B cell (primary cell): ENCODE measurements at regions not wholly inside any gene's neighbourhood (a gene's known extent, or its start where the extent isn't known, plus 50 kb on each side); places are given as distances from the start of the nearest gene placed in this dataset.

Source experiments
- ATAC-seq: fragments of 200-7000 bp; cut with Tn5 transposase; one replicate; pipeline ENCODE4 v1.10.0; 2021; ENCODE audit warnings: low read depth, mild to moderate bottlenecking, moderate number of reproducible peaks, moderate library complexity
- CTCF ChIA-PET: fragments of 350-600 bp; sonication (Branson Sonifier 250); formaldehyde crosslinking; loops from one replicate; lab custom pipeline; 2021; ENCODE audit warnings: antibody characterized with exemption, inconsistent platforms; lab: Charles Lee
- POLR2A ChIA-PET: fragments of 350-600 bp; sonication (Branson Sonifier 250); formaldehyde crosslinking; loops from one replicate; lab custom pipeline; 2021; ENCODE audit warnings: antibody characterized with exemption; lab: Charles Lee
- DNase-seq: peaks from one replicate; pipeline ENCODE4 v3.0.0; 2013
- H2AFZ ChIP-seq: 2 replicates; pipeline ENCODE4 v1.6.1; 2012; ENCODE audit warnings: mild to moderate bottlenecking, low read depth, low read length; ENCODE audit not compliant: insufficient read depth, poor library complexity, severe bottlenecking
- H3K27ac ChIP-seq, 2 donors: 1 replicate in 1 of 2; 2 replicates in 1 of 2; pipeline ENCODE4 v1.5.1; 2012 to 2013; ENCODE audit warnings: low read length in 2 of 2, mild to moderate bottlenecking in 2 of 2, moderate library complexity in 1 of 2
- H3K27me3 ChIP-seq, 4 experiments: fragments of 200-600 bp in 1 of 4; sonication (generic) in 1 of 4; replicated peaks in 1 of 4; 1 replicate in 2 of 4; 2 replicates in 2 of 4; pipeline versions ENCODE4 v1.6.1 to v1.7.0; 2013 to 2016; ENCODE audit warnings: low read length in 3 of 4, mild to moderate bottlenecking in 2 of 4, mixed read lengths in 1 of 4, moderate library complexity in 1 of 4; ENCODE audit not compliant: insufficient read depth in 4 of 4, control insufficient read depth in 3 of 4; ENCODE audit errors: control extremely low read depth in 1 of 4
- H3K36me3 ChIP-seq, 2 experiments: replicated peaks in 1 of 2; 1 replicate in 1 of 2; 2 replicates in 1 of 2; pipeline versions ENCODE4 v1.6.1 to v1.7.1; 2013; ENCODE audit warnings: low read length in 1 of 2; ENCODE audit not compliant: insufficient read depth in 2 of 2, control insufficient read depth in 1 of 2; ENCODE audit errors: control extremely low read depth in 1 of 2, extremely low read depth in 1 of 2
- H3K4me1 ChIP-seq, 2 donors: fragments of 200-600 bp in 1 of 2; sonication (generic) in 1 of 2; 1 replicate in 1 of 2; 2 replicates in 1 of 2; pipeline versions ENCODE4 v1.5.1 to v1.6.1; 2013 to 2017; ENCODE audit warnings: low read length in 2 of 2; ENCODE audit not compliant: control insufficient read depth in 2 of 2, insufficient read depth in 2 of 2
- H3K4me2 ChIP-seq: replicated peaks from 2 replicates; pipeline ENCODE3; 2012; ENCODE audit warnings: mild to moderate bottlenecking, low read depth, low read length; ENCODE audit not compliant: poor library complexity, severe bottlenecking
- H3K4me3 ChIP-seq, 5 experiments: fragments of 200-600 bp in 1 of 5; sonication (generic) in 1 of 5; 1 replicate in 3 of 5; 2 replicates in 2 of 5; pipeline versions ENCODE4 v1.5.1 to v1.7.0; 2011 to 2016; ENCODE audit warnings: low read length in 4 of 5, mild to moderate bottlenecking in 4 of 5, low read depth in 2 of 5, control low read depth in 1 of 5, moderate library complexity in 1 of 5; ENCODE audit not compliant: insufficient read depth in 1 of 5; ENCODE audit errors: control extremely low read depth in 1 of 5, extremely low read depth in 1 of 5
- H3K79me2 ChIP-seq: fragments of 200-600 bp; sonication (generic); one replicate; pipeline ENCODE4 v1.6.0; 2016; ENCODE audit warnings: low read length; ENCODE audit not compliant: control insufficient read depth, insufficient read depth
- H3K9ac ChIP-seq: fragments of 200-600 bp; sonication (generic); 2 replicates; pipeline ENCODE4 v1.6.1; 2017; ENCODE audit warnings: mild to moderate bottlenecking, low read length, moderate library complexity
- H3K9me3 ChIP-seq, 3 donors: one replicate each; pipeline versions ENCODE4 v1.6.1 to v1.7.1; 2013; ENCODE audit warnings: low read length in 2 of 3; ENCODE audit not compliant: control insufficient read depth in 2 of 3, insufficient read depth in 1 of 3; ENCODE audit errors: control extremely low read depth in 1 of 3
- H4K20me1 ChIP-seq: 2 replicates; pipeline ENCODE4 v1.6.0; 2012; ENCODE audit warnings: mild to moderate bottlenecking, low read length; ENCODE audit not compliant: insufficient read depth, control insufficient read depth, poor library complexity, severe bottlenecking
- H3K27ac Mint-ChIP-seq: one replicate; pipeline ENCODE4 v1.8.0; 2021; ENCODE audit warnings: mixed read lengths
- H3K27me3 Mint-ChIP-seq: one replicate; pipeline ENCODE4 v1.8.0; 2021; ENCODE audit warnings: mixed read lengths
- H3K4me1 Mint-ChIP-seq: one replicate; pipeline ENCODE4 v1.8.0; 2021; ENCODE audit warnings: mixed read lengths
- H3K4me3 Mint-ChIP-seq: one replicate; pipeline ENCODE4 v1.8.0; 2021; ENCODE audit warnings: mixed read lengths
- H3K9me3 Mint-ChIP-seq: one replicate; pipeline ENCODE4 v1.8.0; 2022; ENCODE audit warnings: mixed read lengths; ENCODE audit not compliant: insufficient read depth
- EZH2 ChIP-seq: IDR thresholded peaks from 2 replicates; pipeline ENCODE4 v1.6.1; 2012; ENCODE audit warnings: borderline replicate concordance, low read depth, mild to moderate bottlenecking, moderate library complexity, low read length; ENCODE audit not compliant: insufficient read depth, poor library complexity, severe bottlenecking
- WGBS: methylation state at CpG from one replicate; pipeline ENCODE4 v1.1.5; 2013; ENCODE audit warnings: missing lambda C conversion rate; ENCODE audit not compliant: insufficient coverage; 5-methylcytosine and 5-hydroxymethylcytosine counted together
- intact Hi-C: fragments of 100-400 bp; cut with micrococcal nuclease; formaldehyde crosslinking; loops from one replicate; pipeline ENCODE4 v1.10.0; 2022
- TF ChIP-seq, protein P1 (sequence below): fragments of 200-600 bp; IDR thresholded peaks from one replicate; pipeline ENCODE4 v1.8.0; 2022; ENCODE audit warnings: antibody characterized with exemption, mild to moderate bottlenecking

DNA sequence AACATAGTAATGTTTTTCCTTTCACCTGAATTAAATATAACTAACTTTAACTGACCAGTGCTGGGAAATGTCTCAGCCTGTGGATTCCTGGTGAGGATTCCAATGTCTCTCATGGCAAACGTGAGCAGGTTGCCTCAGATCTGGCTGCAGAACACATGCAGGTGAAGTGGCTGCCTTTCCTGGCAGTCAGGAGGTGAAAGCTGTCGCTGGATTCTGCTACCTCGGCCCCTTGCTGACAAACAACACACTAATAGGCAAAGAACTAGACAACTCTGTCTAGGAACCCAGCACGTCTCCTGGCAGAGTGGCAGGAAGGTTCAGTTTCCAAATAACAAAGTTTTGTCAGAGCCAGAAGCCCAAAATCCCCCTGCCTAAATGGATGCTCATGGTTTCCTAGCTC lies 400.8 kb upstream of the PPP2R3A start:
- no peaks in the 10 kb centered on the region for H3K4me1 ChIP-seq
- intact Hi-C loops, result no loop called here
- ChIA-PET POLR2A (no interaction called here), CTCF (no interaction called here)
- DNase-seq, result no peak
- no peak overlapping the region for H3K9ac ChIP-seq
- H3K9me3 ChIP-seq, result no peaks in the 10 kb centered on the region
- H3K27ac ChIP-seq, result no peak overlapping the region
- Mint-ChIP-seq H3K9me3 (no peaks in the 10 kb centered on the region), H3K4me3 (no peak overlapping the region), H3K27me3 (peaks cover 4% of the 10 kb centered on the region), H3K27ac (no peak overlapping the region), H3K4me1 (no peaks in the 10 kb centered on the region)
- H3K4me2 ChIP-seq, result no peak overlapping the region
- WGBS, result 64% methylated on average over 4 of the region's 4 CpGs
- TF ChIP-seq, protein P1, sequence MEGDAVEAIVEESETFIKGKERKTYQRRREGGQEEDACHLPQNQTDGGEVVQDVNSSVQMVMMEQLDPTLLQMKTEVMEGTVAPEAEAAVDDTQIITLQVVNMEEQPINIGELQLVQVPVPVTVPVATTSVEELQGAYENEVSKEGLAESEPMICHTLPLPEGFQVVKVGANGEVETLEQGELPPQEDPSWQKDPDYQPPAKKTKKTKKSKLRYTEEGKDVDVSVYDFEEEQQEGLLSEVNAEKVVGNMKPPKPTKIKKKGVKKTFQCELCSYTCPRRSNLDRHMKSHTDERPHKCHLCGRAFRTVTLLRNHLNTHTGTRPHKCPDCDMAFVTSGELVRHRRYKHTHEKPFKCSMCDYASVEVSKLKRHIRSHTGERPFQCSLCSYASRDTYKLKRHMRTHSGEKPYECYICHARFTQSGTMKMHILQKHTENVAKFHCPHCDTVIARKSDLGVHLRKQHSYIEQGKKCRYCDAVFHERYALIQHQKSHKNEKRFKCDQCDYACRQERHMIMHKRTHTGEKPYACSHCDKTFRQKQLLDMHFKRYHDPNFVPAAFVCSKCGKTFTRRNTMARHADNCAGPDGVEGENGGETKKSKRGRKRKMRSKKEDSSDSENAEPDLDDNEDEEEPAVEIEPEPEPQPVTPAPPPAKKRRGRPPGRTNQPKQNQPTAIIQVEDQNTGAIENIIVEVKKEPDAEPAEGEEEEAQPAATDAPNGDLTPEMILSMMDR, result no peak
- no peak for TF ChIP-seq EZH2
- no peaks in the 10 kb centered on the region for H4K20me1 ChIP-seq
- no peak for ATAC-seq
- H3K79me2 ChIP-seq, result no peaks in the 10 kb centered on the region
- no peaks in the 10 kb centered on the region for H3K36me3 ChIP-seq
- no peak overlapping the region for H2AFZ ChIP-seq
- no peaks in the 10 kb centered on the region for H3K27me3 ChIP-seq
- no peak overlapping the region for H3K4me3 ChIP-seq

DNA sequence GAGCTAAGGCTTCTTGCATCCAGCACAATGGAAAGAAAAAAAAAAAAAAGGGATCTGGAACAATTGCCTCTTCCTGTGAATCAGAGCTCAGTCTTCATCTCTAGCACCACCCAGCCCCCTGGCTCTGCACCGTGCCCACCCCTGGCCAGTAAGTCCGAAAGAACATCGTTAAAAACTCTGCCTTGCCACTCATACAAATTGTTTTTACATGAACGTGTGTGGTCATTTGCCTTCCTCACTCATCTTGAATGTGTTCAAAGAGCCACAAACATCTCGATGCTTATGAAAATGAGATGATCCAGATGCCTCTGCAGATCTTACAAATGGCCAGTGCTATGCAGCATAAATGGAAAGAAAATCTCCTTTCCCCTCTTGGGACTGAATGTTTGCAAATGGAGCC lies 400.0 kb upstream of the PPP2R3A start:
- Mint-ChIP-seq H3K4me1 (no peaks in the 10 kb centered on the region), H3K9me3 (no peaks in the 10 kb centered on the region), H3K27ac (no peak overlapping the region), H3K4me3 (no peak overlapping the region), H3K27me3 (peaks cover 4% of the 10 kb centered on the region)
- Histone ChIP-seq H3K27ac (no peak overlapping the region), H3K36me3 (no peaks in the 10 kb centered on the region), H2AFZ (no peak overlapping the region), H3K9ac (no peak overlapping the region), H3K4me3 (no peak overlapping the region), H3K4me2 (no peak overlapping the region), H3K27me3 (no peaks in the 10 kb centered on the region), H3K79me2 (no peaks in the 10 kb centered on the region), H3K4me1 (no peaks in the 10 kb centered on the region), H3K9me3 (no peaks in the 10 kb centered on the region), H4K20me1 (no peaks in the 10 kb centered on the region)
- ChIA-PET CTCF (no interaction called here), POLR2A (no interaction called here)
- no peak for ATAC-seq
- TF ChIP-seq, protein P1, result no peak
- TF ChIP-seq EZH2, result no peak
- DNase-seq, result no peak
- 70% methylated on average over 4 of the region's 5 CpGs for WGBS
- intact Hi-C loops, result no loop called here
